ENCODE measurements at regions not wholly inside any gene's neighbourhood (a gene's known extent, or its start where the extent isn't known, plus 50 kb on each side); places are given as distances from the start of the nearest gene placed in this dataset.

- WGBS, 2 experiments: 96 to 98% methylated on average over 12 to 13 of the region's 15 CpGs
- no peaks in the 10 kb centered on the region for H3K27me3 ChIP-seq (ENCODE audit: control insufficient read depth, insufficient read depth, low read length, poor library complexity, severe bottlenecking)
Measured at GRCh38 chrX:113586281-113586898, 745.8 kb upstream of the AMOT start.

GRCh38 chrX:113580486-113580885, 739.9 kb upstream of the AMOT start:
- H3K4me3 ChIP-seq (ENCODE audit: insufficient read depth, low read depth, low read length): no peak overlapping the region
- H3K27ac ChIP-seq (ENCODE audit: insufficient read depth, low read depth, low read length, poor library complexity, severe bottlenecking): no peak overlapping the region
- H3K27me3 ChIP-seq (ENCODE audit: control insufficient read depth, insufficient read depth, low read length, poor library complexity, severe bottlenecking): no peaks in the 10 kb centered on the region
- H3K4me1 ChIP-seq (ENCODE audit: control insufficient read depth, insufficient read depth, low read length): no peaks in the 10 kb centered on the region
- no peaks in the 10 kb centered on the region for H3K9me3 ChIP-seq (ENCODE audit: control insufficient read depth, low read length)
- H3K36me3 ChIP-seq (ENCODE audit: control insufficient read depth, insufficient read depth, low read length): no peaks in the 10 kb centered on the region
- 73 to 92% methylated on average over 2 of the region's 2 CpGs for WGBS, 2 experiments

More at GRCh38 chrX:113586281-113586898, 745.8 kb upstream of the AMOT start:
- H3K27ac ChIP-seq (ENCODE audit: insufficient read depth, low read depth, low read length, poor library complexity, severe bottlenecking): no peak overlapping the region
- no peak overlapping the region for H3K4me3 ChIP-seq (ENCODE audit: insufficient read depth, low read depth, low read length)
- no peaks in the 10 kb centered on the region for H3K9me3 ChIP-seq (ENCODE audit: control insufficient read depth, low read length)
- no peaks in the 10 kb centered on the region for H3K4me1 ChIP-seq (ENCODE audit: control insufficient read depth, insufficient read depth, low read length)
- H3K36me3 ChIP-seq (ENCODE audit: control insufficient read depth, insufficient read depth, low read length): no peaks in the 10 kb centered on the region

- Histone ChIP-seq H3K4me1 (ENCODE audit: control insufficient read depth, insufficient read depth, low read length) (no peaks in the 10 kb centered on the region), H3K36me3 (ENCODE audit: control insufficient read depth, insufficient read depth, low read length) (no peaks in the 10 kb centered on the region), H3K9me3 (ENCODE audit: control insufficient read depth, low read length) (no peaks in the 10 kb centered on the region), H3K27ac (ENCODE audit: insufficient read depth, low read depth, low read length, poor library complexity, severe bottlenecking) (no peak overlapping the region), H3K27me3 (ENCODE audit: control insufficient read depth, insufficient read depth, low read length, poor library complexity, severe bottlenecking) (no peaks in the 10 kb centered on the region), H3K4me3 (ENCODE audit: insufficient read depth, low read depth, low read length) (no peak overlapping the region)
- whole genome bisulfite sequencing, 2 experiments: 92% methylated on average over 1 of the region's 1 CpG; no CpG with 5 or more reads in 1 of the 2 experiments
Measured at GRCh38 chrX:113558576-113558975, 717.9 kb upstream of the AMOT start.

GRCh38 chrX:113551919-113552318, 711.3 kb upstream of the AMOT start:
- H3K4me3 ChIP-seq (ENCODE audit: insufficient read depth, low read depth, low read length): no peak overlapping the region
- no peaks in the 10 kb centered on the region for H3K4me1 ChIP-seq (ENCODE audit: control insufficient read depth, insufficient read depth, low read length)
- no peaks in the 10 kb centered on the region for H3K9me3 ChIP-seq (ENCODE audit: control insufficient read depth, low read length)
- no peak overlapping the region for H3K27ac ChIP-seq (ENCODE audit: insufficient read depth, low read depth, low read length, poor library complexity, severe bottlenecking)
- no peaks in the 10 kb centered on the region for H3K27me3 ChIP-seq (ENCODE audit: control insufficient read depth, insufficient read depth, low read length, poor library complexity, severe bottlenecking)
- no peaks in the 10 kb centered on the region for H3K36me3 ChIP-seq (ENCODE audit: control insufficient read depth, insufficient read depth, low read length)
- 40 to 86% methylated on average over 1 of the region's 1 CpG for WGBS, 2 experiments

- H3K36me3 ChIP-seq (ENCODE audit: control insufficient read depth, insufficient read depth, low read length): no peaks in the 10 kb centered on the region
- no peaks in the 10 kb centered on the region for H3K4me1 ChIP-seq (ENCODE audit: control insufficient read depth, insufficient read depth, low read length)
- no peak overlapping the region for H3K27ac ChIP-seq (ENCODE audit: insufficient read depth, low read depth, low read length, poor library complexity, severe bottlenecking)
- H3K4me3 ChIP-seq (ENCODE audit: insufficient read depth, low read depth, low read length): no peak overlapping the region
- H3K9me3 ChIP-seq (ENCODE audit: control insufficient read depth, low read length): no peaks in the 10 kb centered on the region
- WGBS, 2 experiments: 79 to 84% methylated on average over 2 of the region's 2 CpGs
- H3K27me3 ChIP-seq (ENCODE audit: control insufficient read depth, insufficient read depth, low read length, poor library complexity, severe bottlenecking): no peaks in the 10 kb centered on the region
Measured at GRCh38 chrX:113548308-113549015, 707.8 kb upstream of the AMOT start.

GRCh38 chrX:113545040-113545439, 704.4 kb upstream of the AMOT start:
- Histone ChIP-seq H3K27ac (ENCODE audit: insufficient read depth, low read depth, low read length, poor library complexity, severe bottlenecking) (no peak overlapping the region), H3K9me3 (ENCODE audit: control insufficient read depth, low read length) (no peaks in the 10 kb centered on the region), H3K27me3 (ENCODE audit: control insufficient read depth, insufficient read depth, low read length, poor library complexity, severe bottlenecking) (no peaks in the 10 kb centered on the region), H3K4me3 (ENCODE audit: insufficient read depth, low read depth, low read length) (no peak overlapping the region), H3K36me3 (ENCODE audit: control insufficient read depth, insufficient read depth, low read length) (no peaks in the 10 kb centered on the region), H3K4me1 (ENCODE audit: control insufficient read depth, insufficient read depth, low read length) (no peaks in the 10 kb centered on the region)
- no CpG with 5 or more reads among the region's 1 CpG for WGBS, 2 experiments

- no peaks in the 10 kb centered on the region for H3K9me3 ChIP-seq (ENCODE audit: control insufficient read depth, low read length)
- no peaks in the 10 kb centered on the region for H3K27me3 ChIP-seq (ENCODE audit: control insufficient read depth, insufficient read depth, low read length, poor library complexity, severe bottlenecking)
- WGBS, 2 experiments: 75 to 86% methylated on average over 1 of the region's 2 CpGs
Measured at GRCh38 chrX:113539599-113540356, 699.1 kb upstream of the AMOT start.

GRCh38 chrX:113529426-113530013, 688.9 kb upstream of the AMOT start:
- Histone ChIP-seq H3K27me3 (ENCODE audit: control insufficient read depth, insufficient read depth, low read length, poor library complexity, severe bottlenecking) (no peaks in the 10 kb centered on the region), H3K36me3 (ENCODE audit: control insufficient read depth, insufficient read depth, low read length) (no peaks in the 10 kb centered on the region), H3K27ac (ENCODE audit: insufficient read depth, low read depth, low read length, poor library complexity, severe bottlenecking) (no peak overlapping the region), H3K9me3 (ENCODE audit: control insufficient read depth, low read length) (no peaks in the 10 kb centered on the region), H3K4me1 (ENCODE audit: control insufficient read depth, insufficient read depth, low read length) (no peaks in the 10 kb centered on the region), H3K4me3 (ENCODE audit: insufficient read depth, low read depth, low read length) (no peak overlapping the region)
- WGBS, 2 experiments: 90 to 96% methylated on average over 4 to 6 of the region's 6 CpGs

More at GRCh38 chrX:113539599-113540356, 699.1 kb upstream of the AMOT start:
- Histone ChIP-seq H3K27ac (ENCODE audit: insufficient read depth, low read depth, low read length, poor library complexity, severe bottlenecking) (no peak overlapping the region), H3K4me3 (ENCODE audit: insufficient read depth, low read depth, low read length) (no peak overlapping the region), H3K36me3 (ENCODE audit: control insufficient read depth, insufficient read depth, low read length) (no peaks in the 10 kb centered on the region), H3K4me1 (ENCODE audit: control insufficient read depth, insufficient read depth, low read length) (no peaks in the 10 kb centered on the region)

- H3K27ac ChIP-seq (ENCODE audit: insufficient read depth, low read depth, low read length, poor library complexity, severe bottlenecking): no peak overlapping the region
- no peaks in the 10 kb centered on the region for H3K9me3 ChIP-seq (ENCODE audit: control insufficient read depth, low read length)
- no peaks in the 10 kb centered on the region for H3K36me3 ChIP-seq (ENCODE audit: control insufficient read depth, insufficient read depth, low read length)
- no peak overlapping the region for H3K4me3 ChIP-seq (ENCODE audit: insufficient read depth, low read depth, low read length)
- no peaks in the 10 kb centered on the region for H3K27me3 ChIP-seq (ENCODE audit: control insufficient read depth, insufficient read depth, low read length, poor library complexity, severe bottlenecking)
- 93 to 96% methylated on average over 3 of the region's 3 CpGs for WGBS, 2 experiments
- H3K4me1 ChIP-seq (ENCODE audit: control insufficient read depth, insufficient read depth, low read length): no peaks in the 10 kb centered on the region
Measured at GRCh38 chrX:113522814-113523213, 682.2 kb upstream of the AMOT start.

GRCh38 chrX:113514906-113515305, 674.3 kb upstream of the AMOT start:
- H3K4me3 ChIP-seq (ENCODE audit: insufficient read depth, low read depth, low read length): no peak overlapping the region
- no peaks in the 10 kb centered on the region for H3K36me3 ChIP-seq (ENCODE audit: control insufficient read depth, insufficient read depth, low read length)
- H3K4me1 ChIP-seq (ENCODE audit: control insufficient read depth, insufficient read depth, low read length): no peaks in the 10 kb centered on the region
- H3K27ac ChIP-seq (ENCODE audit: insufficient read depth, low read depth, low read length, poor library complexity, severe bottlenecking): no peak overlapping the region
- H3K27me3 ChIP-seq (ENCODE audit: control insufficient read depth, insufficient read depth, low read length, poor library complexity, severe bottlenecking): no peaks in the 10 kb centered on the region
- no peaks in the 10 kb centered on the region for H3K9me3 ChIP-seq (ENCODE audit: control insufficient read depth, low read length)
- 0 to 7% methylated on average over 2 of the region's 2 CpGs for WGBS, 2 experiments

Data from ectodermal cell (in vitro differentiated cells).